Forelimb muscle (tissue), 1 donor: ENCODE measurements at regions not wholly inside any gene's neighbourhood (a gene's known extent, or its start where the extent isn't known, plus 50 kb on each side); places are given as distances from the start of the nearest gene placed in this dataset.
"Not testable (repeated sequence)": the region's sequence is repeated elsewhere in the genome, so short reads cannot be mapped to it uniquely, and the experiment has no call there.

ENCODE experiments used
- DNase-seq: peaks from one replicate; pipeline ENCODE4 v3.0.0-alpha.2; 2013; ENCODE audit warnings: low read depth

DNA sequence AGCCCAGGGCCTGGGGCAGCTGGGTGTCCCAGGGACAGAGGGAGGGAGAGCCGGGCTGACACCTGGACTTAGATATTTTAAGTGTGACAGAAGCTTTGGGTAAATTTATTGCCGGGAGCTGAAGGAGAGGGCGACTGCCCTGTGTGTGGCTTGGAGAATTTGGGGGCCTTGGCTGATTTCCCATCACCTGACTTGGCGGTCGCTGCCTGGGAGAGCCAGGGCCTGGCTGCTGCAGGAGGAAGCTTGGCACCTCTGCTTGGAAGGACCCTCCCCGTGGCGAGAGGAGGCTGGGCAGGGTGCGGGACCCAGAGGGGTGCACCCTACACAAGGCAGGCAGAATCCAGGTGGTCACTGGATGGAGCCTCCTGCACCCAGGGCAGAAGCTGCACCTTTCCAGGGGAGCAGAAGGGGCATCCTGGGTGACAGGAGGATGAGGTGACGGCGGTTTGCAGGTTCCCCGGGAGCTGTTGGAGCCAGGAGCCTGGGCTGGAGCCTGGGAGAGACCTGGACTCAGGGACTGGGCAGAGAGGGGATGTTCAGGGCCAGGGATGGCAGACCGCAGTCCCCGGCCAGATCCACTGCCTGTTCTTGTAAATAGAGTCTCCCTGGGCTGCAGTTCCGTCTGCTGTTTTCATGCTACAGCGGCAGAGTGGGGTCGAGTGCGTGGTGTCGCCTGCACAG lies 72.0 kb downstream of the RGS12 start:
- DNase-seq: no peak

DNA sequence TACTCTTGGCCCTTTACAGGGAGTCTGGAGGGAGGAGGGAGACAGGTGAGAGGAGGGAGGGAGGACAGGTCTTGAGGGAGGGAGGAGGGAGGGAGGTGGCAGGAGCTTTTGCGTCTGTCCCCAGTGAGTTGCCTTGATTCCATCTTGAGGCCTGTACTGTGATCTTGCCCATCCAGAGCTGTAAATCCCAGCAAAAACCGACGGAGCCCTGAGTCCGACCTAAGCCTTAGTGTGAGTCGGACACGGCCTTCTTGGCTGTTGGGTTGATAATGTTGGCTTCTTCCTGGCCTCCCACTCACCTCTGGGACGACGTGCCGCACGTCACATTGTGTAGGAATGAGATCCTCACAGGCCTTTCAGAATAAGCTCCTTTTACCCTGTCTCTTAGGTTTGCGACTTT lies 72.5 kb downstream of the RGS12 start:
- DNase-seq: no peak

DNA sequence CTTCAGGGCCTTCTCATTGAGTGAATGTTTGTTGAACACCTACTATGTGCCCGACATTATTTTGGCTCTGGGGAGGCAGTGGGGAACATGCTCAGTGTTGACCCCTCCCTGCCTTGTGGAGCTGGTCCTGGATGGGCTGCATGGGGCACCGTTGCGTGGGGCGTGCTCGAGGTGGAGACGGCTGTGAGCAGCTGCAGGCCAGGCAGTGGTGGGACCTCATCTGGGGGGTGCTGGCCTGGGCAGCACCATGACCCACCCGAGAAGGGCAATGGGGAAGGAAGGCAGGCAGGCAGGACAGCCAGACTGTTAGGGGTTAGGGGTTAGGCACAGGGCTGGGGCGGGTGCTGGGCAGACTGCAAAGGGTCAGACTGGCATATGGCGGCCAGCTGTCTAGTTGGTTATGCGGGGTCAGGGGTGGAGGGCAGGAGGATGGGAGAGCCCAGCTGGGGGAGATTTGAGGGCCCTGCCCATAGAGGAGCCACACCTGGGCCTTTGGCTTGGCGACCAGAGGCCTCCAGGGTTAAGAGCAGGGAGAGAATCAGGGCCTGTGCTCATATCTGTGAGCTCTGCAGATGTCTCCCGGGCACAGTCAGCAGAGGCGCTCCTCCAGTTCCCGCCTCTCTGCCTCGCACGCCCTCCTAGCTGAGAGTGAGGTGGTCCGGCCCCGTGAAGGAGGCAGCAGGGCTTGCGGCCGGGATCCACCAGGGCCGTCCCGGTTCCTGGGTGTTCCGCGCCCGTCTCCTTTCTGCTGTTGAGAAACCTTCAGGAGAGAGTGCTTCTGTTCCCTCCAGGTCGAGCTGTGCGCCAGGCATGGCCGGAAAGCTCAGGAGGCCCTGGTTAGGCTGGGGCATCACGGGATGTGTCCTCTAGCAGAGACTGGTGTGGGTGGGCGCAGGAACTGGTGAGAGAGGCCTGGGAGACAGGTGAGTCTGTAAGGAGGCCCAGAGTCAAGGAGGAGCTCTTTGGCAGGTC lies 73.3 kb downstream of the RGS12 start:
- DNase-seq: no peak

DNA sequence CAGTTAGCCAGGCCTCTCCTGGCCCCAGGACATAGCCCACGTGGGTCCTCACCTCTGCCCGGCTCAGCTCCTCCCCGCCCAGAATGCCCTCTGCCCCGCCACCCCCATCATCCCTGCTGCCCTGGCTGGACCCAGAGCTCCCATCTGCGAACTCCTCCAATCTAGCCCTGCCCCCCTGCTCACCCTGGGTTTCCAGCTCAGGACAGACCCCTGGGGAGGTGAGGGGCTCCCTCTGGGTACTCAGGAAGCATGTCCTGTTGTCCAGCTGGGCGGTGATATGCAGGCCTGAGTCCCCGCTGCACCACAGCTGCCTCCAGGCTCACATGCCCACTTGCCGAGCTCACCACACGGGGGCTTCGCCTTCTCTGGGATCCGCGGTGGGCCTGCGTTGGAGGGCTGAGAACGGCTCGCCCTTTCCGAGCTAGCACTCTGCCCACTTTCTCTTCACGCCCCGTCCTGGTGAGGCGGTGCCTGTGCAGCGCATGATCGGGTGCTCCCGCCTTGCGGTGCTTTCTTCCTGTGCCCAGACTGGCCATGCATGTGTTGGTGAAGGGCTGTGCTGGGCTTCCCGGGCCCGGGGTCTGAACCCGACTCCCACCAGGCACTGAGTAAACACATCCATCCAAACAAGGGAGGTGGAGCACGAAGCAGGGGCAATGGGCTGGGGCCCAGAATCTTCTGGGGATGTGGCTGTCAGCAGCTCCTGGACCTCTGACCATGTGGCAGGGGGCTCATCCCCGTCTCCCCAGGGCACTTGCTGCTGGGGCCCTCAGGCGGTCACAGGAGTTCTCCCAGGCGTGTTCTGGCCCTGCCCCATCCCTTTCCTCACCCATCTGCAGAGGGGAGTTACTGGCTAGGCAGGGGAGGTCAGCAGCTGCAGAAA lies 74.3 kb downstream of the RGS12 start:
- DNase-seq: no peak

DNA sequence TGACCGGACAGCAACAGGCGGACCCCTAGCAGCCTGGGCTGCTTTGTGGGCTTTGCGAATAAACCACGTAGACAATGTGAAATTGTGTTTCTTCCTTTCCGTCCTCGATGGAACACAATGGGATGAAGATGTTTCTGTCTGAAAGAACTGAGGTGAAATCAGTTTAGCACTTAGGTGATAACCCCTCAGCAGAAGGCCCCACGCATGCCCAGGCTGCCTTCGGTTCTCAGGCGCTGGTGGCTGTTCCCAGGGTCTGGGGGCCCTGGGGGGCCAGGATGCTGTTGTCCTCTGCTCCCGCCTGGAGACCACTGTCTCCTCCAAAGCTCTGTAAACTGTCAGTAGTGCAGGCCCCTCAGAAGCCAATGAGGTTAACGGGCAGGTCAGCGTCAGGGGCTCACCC lies 73.9 kb upstream of the HGFAC start:
- DNase-seq: no peak

DNA sequence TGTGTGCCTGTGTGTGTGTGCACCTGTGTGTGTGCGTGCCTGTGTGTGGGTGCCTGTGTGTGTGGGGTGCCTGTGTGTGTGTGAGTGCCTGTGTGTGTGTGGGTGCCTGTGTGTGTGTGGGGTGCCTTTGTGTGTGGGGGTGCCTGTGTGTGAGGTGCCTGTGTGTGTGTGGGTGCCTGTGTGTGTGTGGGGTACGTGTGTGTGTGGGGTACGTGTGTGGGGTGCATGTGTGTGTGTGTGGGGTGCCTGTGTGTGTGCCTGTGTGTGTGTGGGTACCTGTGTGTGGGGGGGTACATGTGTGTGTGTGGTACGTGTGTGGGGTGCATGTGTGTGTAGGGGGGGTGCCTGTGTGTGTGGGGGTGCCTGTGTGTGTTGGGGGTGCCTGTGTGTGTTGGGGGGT lies 73.4 kb upstream of the HGFAC start:
- no peak for DNase-seq

DNA sequence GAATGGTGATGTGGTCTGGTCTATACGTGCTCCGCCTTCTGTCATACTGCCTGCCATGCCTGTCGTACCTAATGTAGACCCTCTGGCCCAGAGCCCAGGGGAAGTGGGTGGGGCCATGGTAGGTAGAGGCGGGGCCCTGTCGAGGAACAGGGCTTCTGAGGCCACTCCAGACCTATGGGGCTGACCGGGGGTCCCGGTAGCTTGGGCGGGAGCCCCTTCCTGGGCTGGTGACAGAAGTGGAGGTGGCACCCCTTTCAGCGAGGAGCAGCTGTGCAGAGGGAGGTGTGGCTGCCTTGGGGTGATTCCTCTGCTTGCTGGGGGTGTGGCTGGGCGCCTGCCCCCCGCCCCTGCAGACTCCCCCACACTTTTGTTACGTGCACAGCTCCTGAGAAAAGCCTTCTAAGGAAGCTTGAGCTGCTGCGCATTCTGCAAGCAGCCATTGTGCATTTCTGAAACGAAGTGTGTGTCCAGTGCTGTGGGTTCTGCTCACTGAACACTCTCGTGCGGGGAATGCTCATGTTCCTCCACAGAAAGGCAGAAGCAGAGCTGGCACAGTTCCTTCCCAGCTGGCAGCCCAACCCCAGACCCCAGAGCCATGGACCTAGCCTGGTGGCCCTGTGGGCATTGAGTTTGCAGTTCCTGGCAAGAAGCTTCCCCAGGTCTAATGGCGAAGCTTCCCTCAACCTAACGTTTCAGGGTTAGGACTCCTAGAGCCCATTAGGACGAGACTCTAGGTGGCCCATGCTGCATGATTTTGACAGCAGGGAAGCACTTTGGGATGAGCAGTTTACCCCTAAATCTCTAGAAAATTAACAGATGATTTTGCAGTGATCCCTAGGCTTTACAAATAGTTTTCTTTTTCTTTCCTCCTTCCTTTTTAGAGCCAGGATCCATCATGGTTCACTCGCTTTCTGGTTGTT lies 72.7 kb upstream of the HGFAC start:
- no peak for DNase-seq

DNA sequence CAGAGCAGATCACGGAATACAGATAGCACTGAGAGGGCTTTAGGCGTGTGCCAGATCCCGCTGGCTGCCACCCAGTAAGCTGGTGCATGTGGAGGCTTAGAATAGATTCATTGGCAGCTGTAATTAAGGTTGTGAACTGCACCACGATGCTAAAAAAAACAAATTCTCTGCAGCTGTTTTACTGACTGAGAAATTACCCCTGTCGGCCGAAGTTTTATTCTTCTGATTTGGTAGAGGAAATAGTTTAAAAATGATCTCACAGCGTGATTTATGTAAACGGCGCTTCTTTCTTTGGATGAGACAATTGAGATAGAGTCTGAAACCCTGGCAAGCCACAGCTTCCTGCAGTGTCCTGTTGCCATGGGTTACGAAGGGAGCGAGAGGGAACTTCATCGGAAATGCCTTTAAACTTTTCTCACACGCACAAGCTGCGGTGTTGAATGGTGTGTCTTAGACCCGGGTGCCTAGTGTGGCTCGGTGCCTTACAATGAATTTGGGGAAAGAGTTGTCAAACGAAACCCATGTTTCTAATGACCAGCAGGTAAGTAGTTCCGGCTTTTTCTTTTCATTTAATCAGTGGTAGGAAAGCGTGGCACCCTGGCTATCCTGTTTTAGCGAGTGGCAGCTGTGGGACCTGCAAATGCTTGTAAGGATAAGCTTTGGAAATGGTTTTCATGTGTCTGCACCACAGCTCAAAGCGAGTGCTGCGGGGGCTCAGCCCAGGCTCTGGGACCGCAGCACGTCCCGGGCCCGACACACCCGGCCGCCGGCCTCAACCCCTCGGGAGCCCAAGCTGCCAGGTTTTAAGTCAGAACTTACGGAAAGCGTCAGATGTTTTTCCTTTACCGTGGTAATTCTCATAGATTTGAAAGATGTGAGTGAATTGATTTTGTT lies 71.7 kb upstream of the HGFAC start:
- DNase-seq: no peak

DNA sequence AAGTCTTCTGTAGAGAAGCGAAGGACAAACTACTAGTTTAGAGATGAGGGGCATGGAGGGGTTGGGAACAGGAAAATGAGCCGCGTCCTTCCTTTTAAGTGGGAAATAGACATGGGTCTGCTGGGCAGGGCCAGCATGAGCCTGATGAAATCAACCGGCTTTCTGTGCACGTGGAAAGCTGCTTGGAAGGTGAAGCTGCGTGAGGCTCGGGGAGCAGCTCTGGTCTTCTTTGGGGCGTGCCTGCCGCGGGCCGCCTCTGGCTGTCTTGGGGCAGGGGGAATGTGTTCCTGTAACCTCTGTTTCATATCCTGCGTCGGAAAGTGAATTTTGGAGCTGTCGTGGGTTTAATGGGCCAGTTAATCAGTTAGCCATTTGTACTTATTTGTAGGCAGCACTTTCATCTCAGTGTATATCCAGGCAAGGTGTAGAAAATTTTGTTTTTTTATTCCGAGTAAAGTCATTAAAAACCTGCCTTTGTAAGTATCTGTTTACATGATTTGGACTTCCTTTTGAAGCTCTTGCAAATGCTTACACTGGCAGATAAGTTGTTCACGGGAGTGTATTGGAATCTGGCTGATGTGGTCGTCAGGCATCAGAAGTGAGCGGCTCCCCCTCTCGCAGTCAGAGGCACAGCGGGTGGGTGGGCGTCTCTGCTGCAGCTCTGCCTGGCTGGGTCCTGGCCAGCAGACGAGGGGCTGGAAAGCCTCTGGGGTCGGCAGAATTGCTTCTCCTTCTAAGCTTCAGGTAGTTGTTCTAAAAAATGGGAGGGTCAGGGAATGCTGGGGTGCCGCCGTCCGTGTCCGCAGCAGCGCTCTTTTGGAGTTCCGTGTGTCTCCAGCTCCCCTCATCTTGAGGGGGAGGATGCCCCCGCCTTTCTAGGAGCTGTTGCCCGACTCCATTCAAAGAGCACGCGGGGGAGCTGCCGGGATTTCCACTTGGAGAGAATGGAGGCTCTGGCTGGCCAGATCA lies 70.5 kb upstream of the HGFAC start:
- DNase-seq: no peak

DNA sequence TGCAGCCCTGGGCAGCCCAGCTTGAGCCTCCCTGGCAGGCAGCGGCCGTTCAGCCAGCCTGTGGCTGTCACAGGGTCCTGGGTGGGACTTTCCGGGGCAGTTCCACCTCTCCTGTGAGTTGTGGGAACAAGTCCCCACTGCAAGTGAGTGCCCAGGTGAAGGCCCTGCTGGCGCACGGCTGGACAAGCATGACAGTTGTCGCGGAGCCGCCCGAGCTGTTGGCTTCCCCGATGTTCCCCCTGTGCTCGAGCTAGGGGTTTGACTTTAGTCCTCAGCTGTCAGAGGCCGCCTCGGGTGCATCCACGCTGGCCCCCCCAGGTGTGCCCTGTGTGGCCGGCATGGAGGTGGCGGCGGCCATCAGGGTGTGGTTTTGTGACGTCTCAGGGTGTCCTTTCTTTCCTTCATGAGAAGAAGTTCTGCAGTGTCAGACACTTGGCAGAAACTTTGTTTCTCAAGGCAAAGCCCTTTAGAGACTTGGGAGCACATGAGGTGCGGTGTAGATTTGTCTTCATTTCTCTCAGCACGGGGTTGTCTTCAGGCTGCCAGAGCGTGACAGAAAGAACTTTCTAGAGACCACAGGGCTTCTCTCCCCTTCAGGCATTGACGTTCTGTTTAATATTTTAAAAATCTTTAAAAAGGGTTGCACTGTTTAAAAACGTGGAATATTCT lies 69.4 kb upstream of the HGFAC start:
- DNase-seq: no peak

DNA sequence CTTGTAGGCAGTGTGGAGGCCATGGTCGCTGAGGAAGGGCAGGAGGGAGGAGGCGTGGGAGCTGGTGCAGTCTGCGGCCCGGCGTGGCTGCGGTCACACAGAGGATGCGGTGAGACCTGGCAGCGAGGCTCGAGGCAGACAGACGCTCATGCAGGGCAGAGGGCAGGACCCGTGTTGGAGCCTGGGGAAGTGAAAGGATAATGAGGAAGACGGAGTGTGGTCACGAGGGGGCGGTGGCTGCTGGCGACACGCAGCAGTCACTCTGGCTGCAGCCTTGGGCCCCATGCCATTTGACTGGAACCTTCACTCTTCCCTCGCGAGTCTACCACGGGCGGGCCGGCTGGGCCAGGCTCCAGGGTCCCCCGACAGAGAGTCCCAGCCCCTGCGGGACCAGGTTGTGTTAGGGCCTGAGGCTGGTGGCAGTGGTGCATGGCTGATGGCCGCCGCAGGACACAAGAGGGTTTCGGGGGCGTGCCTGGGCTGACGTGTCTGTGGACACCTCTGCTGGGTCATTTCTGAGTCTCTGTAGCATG lies 68.8 kb upstream of the HGFAC start:
- DNase-seq: no peak

DNA sequence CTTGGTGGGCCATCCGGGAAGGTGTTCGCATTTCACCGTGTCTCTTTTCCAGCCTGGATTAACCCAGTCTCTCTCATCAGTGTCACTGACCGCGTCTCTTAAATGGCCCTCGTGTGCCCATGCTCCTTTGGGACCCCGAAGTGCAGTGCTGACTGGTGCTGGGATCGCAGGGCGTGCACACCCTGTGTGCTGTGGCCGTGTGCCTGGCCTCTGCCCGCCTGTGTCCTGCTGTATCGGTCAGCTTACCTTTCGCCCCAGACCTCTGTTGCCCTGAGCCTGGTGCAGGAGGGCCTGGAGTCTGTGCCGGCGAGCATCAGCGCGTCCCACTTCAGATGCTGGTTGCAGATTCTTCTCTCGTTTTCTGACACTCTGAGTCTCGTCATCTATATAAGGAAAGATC lies 68.3 kb upstream of the HGFAC start:
- DNase-seq: no peak

DNA sequence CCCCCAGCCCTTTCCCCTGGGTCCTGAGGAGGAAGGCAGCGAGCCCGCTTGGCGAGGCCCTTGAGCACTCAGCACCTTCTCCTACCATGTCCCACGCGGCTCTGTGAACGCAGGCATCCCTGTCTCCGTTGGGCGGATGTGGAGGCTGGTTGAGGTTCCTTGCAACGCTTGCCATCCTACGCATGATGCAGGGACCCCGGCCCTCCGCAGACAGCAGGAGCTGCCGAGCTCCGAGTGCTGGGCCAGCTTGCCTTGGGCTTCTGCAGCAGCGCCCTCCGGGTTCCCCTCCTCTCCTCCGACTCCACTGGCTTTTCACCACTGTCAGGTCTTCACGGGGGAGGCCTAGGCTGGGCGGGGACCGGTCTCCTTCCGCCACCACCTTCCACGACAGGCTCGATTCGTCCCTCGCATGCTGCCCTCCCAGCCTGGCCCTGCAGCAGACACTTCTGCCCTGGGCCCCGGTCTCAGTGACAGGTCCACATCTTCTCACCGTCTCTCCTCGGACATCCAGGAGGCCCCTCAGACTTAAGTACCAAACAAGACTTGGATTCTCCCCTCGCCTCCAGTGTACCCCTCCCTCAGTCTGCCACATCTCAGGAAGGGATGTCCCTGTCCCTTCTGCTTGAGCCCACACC lies 67.6 kb upstream of the HGFAC start:
- DNase-seq: no peak

DNA sequence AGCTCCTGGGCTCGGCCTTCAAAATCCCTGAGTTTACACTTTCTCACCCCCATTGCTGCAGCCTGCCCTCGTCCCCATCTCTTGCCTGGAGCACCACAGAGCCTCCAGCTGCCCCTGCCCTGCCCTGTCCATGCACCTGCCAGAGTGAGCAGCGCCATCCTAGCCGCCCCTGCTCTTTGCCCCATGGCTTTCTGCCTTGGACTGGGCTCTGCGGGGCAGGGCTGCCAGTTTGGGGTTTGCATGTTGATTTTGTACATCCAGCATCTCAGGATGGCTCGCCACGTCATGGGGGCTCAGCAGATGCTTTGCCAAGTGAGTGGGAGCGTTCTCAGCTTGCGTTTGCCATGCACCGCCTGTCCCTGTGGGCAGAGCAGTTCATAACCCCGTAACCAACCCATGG lies 67.1 kb upstream of the HGFAC start:
- no peak for DNase-seq

DNA sequence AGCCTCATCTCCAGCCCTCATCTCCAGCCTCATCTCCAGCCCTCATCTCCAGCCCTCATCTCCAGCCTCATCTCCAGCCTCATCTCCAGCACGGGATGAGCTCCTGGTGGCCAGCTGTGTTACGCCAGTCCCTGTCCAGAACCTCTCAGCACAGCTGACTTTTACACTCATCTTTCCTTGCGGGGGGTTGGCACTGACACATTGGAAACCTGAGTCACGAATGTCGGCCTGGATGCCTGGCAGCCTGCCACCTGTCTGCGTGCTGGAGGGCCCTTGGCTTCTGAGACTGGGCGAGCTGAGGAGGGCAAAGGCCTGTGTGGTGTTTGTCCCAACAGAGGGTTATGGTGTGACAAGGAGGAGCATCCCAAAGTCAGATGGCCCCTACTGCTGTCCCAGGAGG lies 66.1 kb upstream of the HGFAC start:
- no peak for DNase-seq

DNA sequence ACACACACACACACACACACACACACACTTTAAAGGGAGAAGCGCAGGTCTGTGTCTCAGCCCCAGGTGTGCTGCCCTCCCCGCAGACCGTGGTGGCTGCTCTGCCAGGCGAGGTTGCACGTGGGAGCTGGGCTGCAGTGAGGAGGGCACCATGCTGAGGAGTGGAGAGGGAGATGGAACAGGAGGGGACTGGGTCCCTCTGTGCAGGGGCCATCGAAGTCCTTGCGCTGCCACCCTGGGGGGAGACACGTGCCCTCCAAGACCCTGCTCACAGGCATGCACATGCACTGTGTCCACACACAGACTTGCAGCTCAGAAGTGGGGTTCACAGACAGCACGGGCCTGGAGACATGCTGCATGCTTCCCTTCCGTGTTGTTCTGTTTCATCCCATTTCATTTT lies 65.5 kb upstream of the HGFAC start:
- DNase-seq: no peak

DNA sequence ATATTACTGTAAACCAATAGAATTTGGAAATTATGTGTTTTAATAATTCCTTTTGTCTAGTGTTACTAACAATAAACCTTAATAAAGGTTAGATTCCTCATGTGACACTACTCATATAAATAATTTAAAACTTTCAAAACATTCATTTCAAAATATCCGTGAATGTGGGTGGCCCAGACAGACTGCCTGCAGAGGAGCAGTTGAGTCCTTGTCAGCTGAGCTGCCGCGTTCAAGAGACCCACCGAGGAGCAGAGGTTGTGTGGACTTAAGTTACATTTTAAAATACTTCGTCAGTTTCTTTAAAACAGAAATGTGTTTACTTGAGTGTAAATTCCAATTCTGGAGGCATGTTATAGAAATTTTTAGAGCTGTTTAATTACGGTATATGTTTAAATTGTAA lies 64.2 kb upstream of the HGFAC start:
- DNase-seq: no peak

DNA sequence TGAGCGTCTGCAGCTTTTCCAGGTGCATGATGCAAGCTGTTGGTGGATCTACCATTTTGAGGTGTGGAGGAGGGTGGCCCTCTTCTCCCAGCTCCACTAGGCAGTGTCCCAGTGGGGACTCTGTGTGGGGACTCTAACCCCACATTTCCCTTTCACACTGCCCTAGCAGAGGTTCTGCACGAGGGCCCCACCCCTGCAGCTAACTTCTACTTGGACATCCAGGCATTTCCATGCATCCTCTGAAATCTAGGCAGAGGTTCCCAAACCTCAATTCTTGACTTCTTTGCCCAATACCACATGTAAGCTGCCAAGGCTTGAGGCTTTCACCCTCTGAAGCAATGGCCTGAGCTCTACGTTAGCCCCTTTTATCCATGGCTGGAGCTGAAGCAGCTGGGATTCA lies 61.4 kb upstream of the HGFAC start:
- not testable (repeated sequence) for DNase-seq
